LNCAP (cell line): ENCODE measurements at regions not wholly inside any gene's neighbourhood (a gene's known extent, or its start where the extent isn't known, plus 50 kb on each side); places are given as distances from the start of the nearest gene placed in this dataset.

Experiments
- TF ChIP-seq, protein P1 (sequence below): fragments of 450-650 bp; IDR thresholded peaks from 2 replicates; pipeline ENCODE4 v1.5.1; 2017; ENCODE audit warnings: mild to moderate bottlenecking

DNA sequence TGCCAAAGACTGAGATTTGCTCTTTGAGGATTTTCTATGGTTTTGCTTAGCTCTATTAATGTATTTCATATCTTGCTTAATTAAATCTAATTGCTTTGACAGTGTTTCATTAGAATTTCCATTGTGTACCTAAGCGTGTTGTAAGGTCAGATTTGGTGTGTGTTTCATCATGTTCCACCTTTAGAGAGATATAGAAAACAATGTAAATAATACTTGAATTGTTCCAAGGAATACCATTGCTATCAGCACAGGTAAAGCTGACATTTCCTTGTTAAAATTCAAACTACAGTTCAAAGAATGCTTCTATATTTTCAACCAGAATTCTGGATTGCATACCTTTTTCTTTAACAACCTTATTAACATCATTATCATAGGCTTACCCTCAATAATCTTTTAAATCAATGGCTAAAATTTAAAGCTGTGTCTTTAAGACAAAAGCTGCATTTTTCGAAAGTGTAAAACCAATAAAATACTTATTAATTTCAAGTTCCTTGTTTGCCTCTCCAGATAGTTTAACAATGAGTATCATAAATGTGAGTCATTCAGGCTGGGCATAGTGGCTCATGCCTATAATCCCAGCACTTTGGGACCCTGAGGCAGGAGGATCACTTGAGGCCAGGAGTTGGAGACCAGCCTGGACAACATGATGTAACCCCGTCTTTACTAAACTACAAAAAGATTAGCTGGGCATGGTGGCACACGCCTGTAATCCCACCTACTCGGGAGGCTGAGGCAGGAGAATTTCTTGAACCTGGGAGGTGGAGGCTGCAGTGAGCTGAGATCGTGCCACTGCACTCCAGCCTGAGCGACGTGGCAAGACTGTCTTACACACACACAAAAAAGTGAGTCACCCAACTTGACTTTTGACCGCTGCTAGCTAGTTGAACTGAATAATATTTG lies 188.0 kb upstream of the PKDCC start:
- TF ChIP-seq, protein P1, sequence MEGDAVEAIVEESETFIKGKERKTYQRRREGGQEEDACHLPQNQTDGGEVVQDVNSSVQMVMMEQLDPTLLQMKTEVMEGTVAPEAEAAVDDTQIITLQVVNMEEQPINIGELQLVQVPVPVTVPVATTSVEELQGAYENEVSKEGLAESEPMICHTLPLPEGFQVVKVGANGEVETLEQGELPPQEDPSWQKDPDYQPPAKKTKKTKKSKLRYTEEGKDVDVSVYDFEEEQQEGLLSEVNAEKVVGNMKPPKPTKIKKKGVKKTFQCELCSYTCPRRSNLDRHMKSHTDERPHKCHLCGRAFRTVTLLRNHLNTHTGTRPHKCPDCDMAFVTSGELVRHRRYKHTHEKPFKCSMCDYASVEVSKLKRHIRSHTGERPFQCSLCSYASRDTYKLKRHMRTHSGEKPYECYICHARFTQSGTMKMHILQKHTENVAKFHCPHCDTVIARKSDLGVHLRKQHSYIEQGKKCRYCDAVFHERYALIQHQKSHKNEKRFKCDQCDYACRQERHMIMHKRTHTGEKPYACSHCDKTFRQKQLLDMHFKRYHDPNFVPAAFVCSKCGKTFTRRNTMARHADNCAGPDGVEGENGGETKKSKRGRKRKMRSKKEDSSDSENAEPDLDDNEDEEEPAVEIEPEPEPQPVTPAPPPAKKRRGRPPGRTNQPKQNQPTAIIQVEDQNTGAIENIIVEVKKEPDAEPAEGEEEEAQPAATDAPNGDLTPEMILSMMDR: no peak

DNA sequence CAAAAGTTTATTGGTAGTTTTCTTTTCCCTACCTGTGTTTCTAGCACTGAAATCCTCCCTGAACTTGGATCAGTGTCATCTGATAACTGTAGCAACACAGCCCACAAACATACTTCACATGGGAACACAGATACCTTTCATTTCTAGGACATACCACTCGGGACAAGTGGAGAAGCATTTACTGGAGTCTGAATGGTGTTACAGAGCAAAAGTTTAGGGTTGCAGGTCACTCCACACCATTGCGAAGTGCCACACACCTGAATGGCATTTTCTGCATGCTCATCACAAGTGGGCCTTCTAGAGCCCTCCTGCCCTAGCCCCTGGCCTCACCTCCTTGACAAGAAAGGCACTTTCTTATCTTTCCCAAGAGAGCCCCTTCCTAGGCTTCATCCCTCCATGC lies 184.8 kb upstream of the PKDCC start:
- TF ChIP-seq, protein P1: no peak

DNA sequence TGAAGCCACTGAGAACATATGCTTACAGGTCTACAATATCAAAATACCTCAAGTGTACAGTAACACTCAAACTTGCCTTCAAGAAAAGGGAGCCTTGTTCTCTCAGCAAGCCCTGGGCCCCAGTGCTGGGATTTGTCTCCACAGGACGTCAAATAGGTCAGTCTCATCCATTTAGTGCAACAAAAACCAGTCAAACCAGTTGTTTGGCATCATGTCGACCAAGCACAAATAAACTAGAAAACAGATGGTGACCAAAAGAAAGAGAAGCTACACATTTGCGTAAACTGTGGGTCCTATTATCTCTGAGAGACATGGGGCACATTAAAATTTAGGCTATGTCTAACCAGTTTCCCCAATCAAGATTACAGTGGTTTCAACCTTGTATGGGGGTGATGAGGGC lies 182.6 kb upstream of the PKDCC start:
- TF ChIP-seq, protein P1: no peak

DNA sequence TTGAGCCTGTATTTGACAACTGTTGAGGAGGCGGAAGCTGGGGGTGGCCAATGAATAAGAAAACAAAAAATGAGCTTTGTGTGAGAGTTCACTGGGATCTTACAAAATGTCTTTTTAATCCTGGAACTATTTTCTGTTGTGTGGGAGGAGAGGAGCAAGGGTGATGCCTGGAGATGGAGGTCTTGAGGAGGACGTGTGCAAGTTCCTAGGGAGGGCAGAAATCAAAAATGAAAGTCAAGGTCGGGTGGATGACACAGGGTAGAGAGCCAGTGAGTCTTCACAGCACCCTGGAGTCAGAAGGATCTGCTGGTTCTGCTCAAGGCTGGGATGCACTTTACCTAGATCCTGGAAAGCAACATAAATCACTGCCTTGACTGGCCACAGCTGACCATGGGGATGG lies 180.3 kb upstream of the PKDCC start:
- TF ChIP-seq, protein P1: no peak

DNA sequence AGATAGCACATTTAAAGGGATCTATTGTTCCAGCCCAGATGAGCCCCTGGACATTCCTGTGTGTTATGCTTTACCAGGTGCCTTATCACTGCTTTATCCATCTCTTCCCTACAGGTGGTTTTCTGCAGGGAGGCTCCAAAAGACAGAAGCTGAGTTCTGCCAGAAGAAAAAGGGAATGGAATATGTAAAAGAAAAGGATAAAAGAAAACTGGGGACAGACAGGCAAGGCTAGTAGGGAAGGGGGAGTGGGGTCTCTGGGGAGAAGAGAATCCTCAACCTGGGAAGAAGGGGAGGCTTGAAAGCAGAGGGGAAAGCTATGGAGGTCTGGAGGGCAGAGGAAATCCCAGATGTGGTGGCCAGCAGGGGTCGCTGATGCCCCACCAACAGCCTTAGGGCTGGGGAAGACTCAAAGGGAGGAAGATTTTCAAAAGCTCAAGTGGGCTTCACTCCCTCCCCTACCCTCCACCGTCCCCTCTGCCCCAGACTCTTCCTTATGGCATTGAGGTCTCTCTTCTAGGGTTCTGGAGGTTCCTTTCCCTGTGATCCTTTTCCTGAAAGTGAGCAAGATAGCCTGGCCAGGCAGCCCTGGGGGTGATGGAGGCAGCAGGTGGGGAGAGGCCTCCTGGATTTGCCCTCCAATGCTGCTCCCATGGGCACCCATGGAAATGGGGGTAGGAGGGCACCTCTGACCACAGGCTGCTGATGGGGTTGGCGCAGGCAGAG lies 178.1 kb upstream of the PKDCC start:
- TF ChIP-seq, protein P1: peak; percentile 47

DNA sequence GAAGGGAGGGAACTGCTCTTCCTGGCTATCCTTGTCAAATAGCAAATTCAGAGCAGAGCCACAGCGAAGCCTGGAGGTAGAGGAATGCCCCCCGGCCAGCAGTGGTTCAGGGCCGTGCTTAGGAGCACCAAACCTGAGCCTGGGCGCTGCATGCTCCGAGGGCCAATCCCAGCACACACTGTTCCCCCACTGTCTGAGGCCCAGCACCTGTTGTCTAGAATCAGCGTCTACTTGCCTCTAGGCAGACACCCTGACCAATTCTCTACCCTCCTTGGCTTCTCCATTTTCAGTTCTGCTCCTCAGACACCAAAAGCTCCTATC lies 177.6 kb upstream of the PKDCC start:
- TF ChIP-seq, protein P1: no peak

DNA sequence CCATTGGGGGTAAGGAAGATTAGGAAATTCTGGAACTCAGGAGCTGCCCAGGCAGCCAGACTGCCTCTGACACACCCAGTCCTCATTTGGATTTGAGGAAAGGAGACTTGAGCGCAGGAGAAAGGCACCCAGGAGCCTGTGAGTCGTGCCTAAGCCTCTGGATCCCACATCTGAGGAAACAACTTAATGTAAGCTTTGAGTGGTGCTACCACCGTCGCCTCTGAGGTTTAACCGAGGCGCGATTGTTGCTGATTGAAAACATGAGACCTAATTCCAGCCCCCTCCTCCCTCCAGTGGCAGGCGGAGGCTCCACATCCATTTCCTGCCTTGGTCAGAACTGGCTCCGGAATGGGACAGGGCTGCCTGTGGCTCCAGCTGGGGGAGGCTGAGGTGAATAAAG lies 176.7 kb upstream of the PKDCC start:
- TF ChIP-seq, protein P1: no peak
